Pancreas (tissue), 10 donors: ENCODE measurements at regions not wholly inside any gene's neighbourhood (a gene's known extent, or its start where the extent isn't known, plus 50 kb on each side); places are given as distances from the start of the nearest gene placed in this dataset.

ENCODE experiments used
- ATAC-seq, 4 donors: fragments of 200-7000 bp; cut with Tn5 transposase; one replicate each; pipeline versions ENCODE4 v1.8.0 to v1.9.1; 2020; ENCODE audit warnings: mild to moderate bottlenecking in 4 of 4, moderate library complexity in 4 of 4
- DNase-seq, 6 donors: peaks; one replicate each; pipeline ENCODE4 v3.0.0-alpha.2; 2020
- FAIRE-seq: peaks from 2 replicates; lab custom pipeline; 2012; peaks lifted over from hg19 to GRCh38; lab: Jason Lieb, UNC
- H3K27ac ChIP-seq, 4 donors: fragments of 200-600 bp; sonication (generic); 1 replicate in 3 of 4; 2 replicates in 1 of 4; pipeline versions ENCODE4 v1.5.0 to v1.8.0; 2020
- H3K27me3 ChIP-seq, 4 donors: fragments of 200-600 bp; one replicate each; pipeline ENCODE4 v1.8.0; 2021
- H3K36me3 ChIP-seq, 3 donors: fragments of 200-600 bp; sonication (generic) in 1 of 3; one replicate each; pipeline versions ENCODE4 v1.5.0 to v1.8.0; 2020 to 2021
- H3K4me1 ChIP-seq, 3 donors: fragments of 200-600 bp; one replicate each; pipeline ENCODE4 v1.8.0; 2021
- H3K4me3 ChIP-seq, 4 donors: fragments of 200-600 bp; sonication (generic) in 2 of 4; one replicate each; pipeline versions ENCODE4 v1.5.0 to v1.8.0; 2020 to 2021
- H3K9me3 ChIP-seq, 4 donors: fragments of 200-600 bp; one replicate each; pipeline ENCODE4 v1.8.0; 2021
- CTCF ChIP-seq, 4 donors: fragments of 200-600 bp; sonication (generic) in 3 of 4; IDR thresholded peaks; one replicate each; pipeline versions ENCODE4 v1.5.0 to v1.8.0; 2021; ENCODE audit warnings: antibody characterized with exemption in 4 of 4
- WGBS, 2 donors: extraction: QIAGEN DNeasy Blood & Tissue Kit; methylation state at CpG; one replicate each; pipeline ENCODE4 v1.1.7; 2013; 5-methylcytosine and 5-hydroxymethylcytosine counted together
- intact Hi-C, 3 donors: fragments of 100-400 bp; cut with DNase I; formaldehyde crosslinking; loops; one replicate each; pipeline versions ENCODE4 v1.11.1 to v1.14.2; 2022
- donor health status: healthy with polysubstance abuse.
- donor health status: DM: no; HTN: no; CAD: no; lungs with moderate emphysema.
- donor health status: DM: no; HTN: no; CAD: no.
- donor health status: control.
- donor health status: control.
- donor health status: Bipolar disorder and iron deficiency.
- donor health status: DM: yes; HTN: yes; CAD: no.
- donor health status: DM: no; HTN: no; CAD: no.
- donor health status: DM: no; HTN: no; CAD: no.
- donor health status: DM: yes; HTN: yes; CAD: no.

GRCh38 chr15:47363653-47364052 lies 353.7 kb upstream of the SEMA6D start:
- H3K27me3 ChIP-seq, result no peaks in the 10 kb centered on the region
- no peaks in the 10 kb centered on the region for H3K9me3 ChIP-seq
- no peak for TF ChIP-seq CTCF (IDR thresholded peaks at IDR 0.05)
- intact Hi-C loops, result no loop called here
- H3K4me3 ChIP-seq, result no peak overlapping the region
- no peaks in the 10 kb centered on the region for H3K4me1 ChIP-seq
- H3K27ac ChIP-seq, result no peak overlapping the region
- no peaks in the 10 kb centered on the region for H3K36me3 ChIP-seq
- WGBS, 2 donors, result 75 to 77% methylated on average over 5 of the region's 5 CpGs
- no peak for ATAC-seq
- no peak for DNase-seq
- no peak for FAIRE-seq

- H3K36me3 ChIP-seq, result no peaks in the 10 kb centered on the region
- no peak overlapping the region for H3K27ac ChIP-seq
- no peaks in the 10 kb centered on the region for H3K27me3 ChIP-seq
- intact Hi-C loops, result no loop called here
- TF ChIP-seq CTCF (IDR thresholded peaks at IDR 0.05), result no peak
- H3K9me3 ChIP-seq, result no peaks in the 10 kb centered on the region
- WGBS, 2 donors, result 76 to 77% methylated on average over 9 of the region's 9 CpGs
- FAIRE-seq (no peak), DNase-seq (no peak), ATAC-seq (no peak)
- no peaks in the 10 kb centered on the region for H3K4me1 ChIP-seq
- H3K4me3 ChIP-seq, result no peak overlapping the region
These were observed 352.8 kb upstream of the SEMA6D start for GRCh38 chr15:47364230-47365141.

- Histone ChIP-seq H3K36me3 (no peaks in the 10 kb centered on the region), H3K4me1 (no peaks in the 10 kb centered on the region), H3K27ac (no peak overlapping the region), H3K27me3 (no peaks in the 10 kb centered on the region), H3K9me3 (no peaks in the 10 kb centered on the region), H3K4me3 (no peak overlapping the region)
- intact Hi-C loops, result no loop called here
- ATAC-seq, result peak in 1 of 4 donors; percentile 49
- DNase-seq, result no peak
- TF ChIP-seq CTCF (IDR thresholded peaks at IDR 0.05), result no peak
- no peak for FAIRE-seq
- WGBS, 2 donors, result 59 to 88% methylated on average over 2 of the region's 2 CpGs
These were observed 350.4 kb upstream of the SEMA6D start for GRCh38 chr15:47366884-47367283.

- H3K36me3 ChIP-seq, result no peaks in the 10 kb centered on the region
- ATAC-seq (no peak), FAIRE-seq (no peak), DNase-seq (no peak)
- intact Hi-C loops, result no loop called here
- 86 to 93% methylated on average over 3 of the region's 3 CpGs for WGBS, 2 donors
- TF ChIP-seq CTCF (IDR thresholded peaks at IDR 0.05), result no peak
- H3K27me3 ChIP-seq, result no peaks in the 10 kb centered on the region
- H3K9me3 ChIP-seq, result no peaks in the 10 kb centered on the region
- H3K4me1 ChIP-seq, result no peaks in the 10 kb centered on the region
- no peak overlapping the region for H3K27ac ChIP-seq
- H3K4me3 ChIP-seq, result no peak overlapping the region
These were observed 349.4 kb upstream of the SEMA6D start for GRCh38 chr15:47367726-47368390.

- ATAC-seq, result no peak
- intact Hi-C loops, result no loop called here
- 74% methylated on average over 2 of the region's 2 CpGs for WGBS, 2 donors
- Histone ChIP-seq H3K4me1 (no peaks in the 10 kb centered on the region), H3K9me3 (no peaks in the 10 kb centered on the region), H3K27ac (no peak overlapping the region), H3K4me3 (no peak overlapping the region), H3K36me3 (no peaks in the 10 kb centered on the region), H3K27me3 (no peaks in the 10 kb centered on the region)
- DNase-seq, result no peak
- TF ChIP-seq CTCF (IDR thresholded peaks at IDR 0.05), result no peak
- FAIRE-seq, result no peak
These were observed 345.4 kb upstream of the SEMA6D start for GRCh38 chr15:47371939-47372338.
